H9 (cell line): ENCODE measurements at regions not wholly inside any gene's neighbourhood (a gene's known extent, or its start where the extent isn't known, plus 50 kb on each side); places are given as distances from the start of the nearest gene placed in this dataset.

Experiments
- DNase-seq: peaks from one replicate; pipeline ENCODE4 v3.0.0-alpha.2; 2017
- H2AFZ ChIP-seq: one replicate; pipeline ENCODE4 v1.6.1; 2013; ENCODE audit warnings: mild to moderate bottlenecking, low read length, control low read depth, moderate library complexity
- H2AK5ac ChIP-seq: 2 replicates; pipeline ENCODE4 v1.6.1; 2013; ENCODE audit warnings: low read length, control low read depth, mixed read lengths; ENCODE audit not compliant: insufficient read length
- H2BK120ac ChIP-seq: one replicate; pipeline ENCODE4 v1.6.1; 2013; ENCODE audit warnings: low read depth, mild to moderate bottlenecking, low read length, control low read depth, inconsistent platforms; ENCODE audit not compliant: poor library complexity, severe bottlenecking
- H2BK12ac ChIP-seq: 2 replicates; pipeline ENCODE4 v1.6.1; 2013; ENCODE audit warnings: low read length, control low read depth, mixed read lengths, low read depth; ENCODE audit not compliant: insufficient read length
- H2BK15ac ChIP-seq: 2 replicates; pipeline ENCODE4 v1.6.1; 2013; ENCODE audit warnings: low read depth, low read length, control low read depth
- H2BK20ac ChIP-seq: one replicate; pipeline ENCODE4 v1.6.1; 2013; ENCODE audit warnings: low read depth, mild to moderate bottlenecking, low read length, control low read depth, inconsistent platforms; ENCODE audit not compliant: poor library complexity, severe bottlenecking
- H2BK5ac ChIP-seq: 2 replicates; pipeline ENCODE4 v1.6.1; 2013; ENCODE audit warnings: low read length, control low read depth, mixed read lengths; ENCODE audit not compliant: insufficient read length
- H3K14ac ChIP-seq: 2 replicates; pipeline ENCODE4 v1.6.1; 2013; ENCODE audit warnings: low read length, control low read depth; ENCODE audit not compliant: insufficient read depth
- H3K18ac ChIP-seq: 2 replicates; pipeline ENCODE4 v1.6.1; 2013; ENCODE audit warnings: low read depth, mild to moderate bottlenecking, mixed read lengths, low read length, control low read depth; ENCODE audit not compliant: insufficient read length
- H3K23ac ChIP-seq: 2 replicates; pipeline ENCODE4 v1.6.1; 2013; ENCODE audit warnings: low read length, control low read depth, mixed read lengths, low read depth; ENCODE audit not compliant: insufficient read length
- H3K23me2 ChIP-seq: 2 replicates; pipeline ENCODE4 v1.6.1; 2013; ENCODE audit warnings: low read depth, mild to moderate bottlenecking, mixed read lengths, low read length, control low read depth; ENCODE audit not compliant: insufficient read length, poor library complexity, severe bottlenecking
- H3K27ac ChIP-seq: 2 replicates; pipeline ENCODE4 v1.5.1; 2013; ENCODE audit warnings: low read length, control low read depth, mixed read lengths, low read depth; ENCODE audit not compliant: insufficient read length
- H3K27me3 ChIP-seq: 2 replicates; pipeline ENCODE4 v1.6.1; 2013; ENCODE audit warnings: low read length, control low read depth, inconsistent platforms; ENCODE audit not compliant: insufficient read depth
- H3K4ac ChIP-seq: 2 replicates; pipeline ENCODE4 v1.6.1; 2013; ENCODE audit warnings: low read depth, mild to moderate bottlenecking, control low read depth, inconsistent platforms, low read length, moderate library complexity
- H3K4me1 ChIP-seq: 2 replicates; pipeline ENCODE4 v1.6.1; 2013; ENCODE audit warnings: low read length, control low read depth, inconsistent platforms; ENCODE audit not compliant: insufficient read depth
- H3K4me2 ChIP-seq: 2 replicates; pipeline ENCODE4 v1.6.1; 2013; ENCODE audit warnings: low read length, control low read depth, mixed read lengths; ENCODE audit not compliant: insufficient read length, insufficient read depth
- H3K56ac ChIP-seq: 2 replicates; pipeline ENCODE4 v1.6.1; 2013; ENCODE audit warnings: low read depth, mild to moderate bottlenecking, mixed read lengths, low read length, control low read depth; ENCODE audit not compliant: insufficient read length
- H3K79me1 ChIP-seq: 2 replicates; pipeline ENCODE4 v1.6.1; 2013; ENCODE audit warnings: low read depth, mild to moderate bottlenecking, moderate library complexity, low read length, control low read depth, inconsistent platforms; ENCODE audit not compliant: insufficient read depth, poor library complexity, severe bottlenecking
- H3K79me2 ChIP-seq: 2 replicates; pipeline ENCODE4 v1.6.1; 2013; ENCODE audit warnings: low read length, control low read depth, inconsistent platforms; ENCODE audit not compliant: insufficient read depth
- H3K9ac ChIP-seq: 2 replicates; pipeline ENCODE4 v1.6.1; 2013; ENCODE audit warnings: low read length, control low read depth, mixed read lengths; ENCODE audit not compliant: insufficient read length; ENCODE audit errors: extremely low read depth
- H3K9me3 ChIP-seq: one replicate; pipeline ENCODE4 v1.6.1; 2013; ENCODE audit warnings: low read depth, low read length, inconsistent platforms; ENCODE audit not compliant: control insufficient read depth
- H3T11ph ChIP-seq: one replicate; pipeline ENCODE4 v1.6.1; 2013; ENCODE audit warnings: mild to moderate bottlenecking, low read length, control low read depth, inconsistent platforms
- H4K20me1 ChIP-seq: one replicate; pipeline ENCODE4 v1.6.1; 2013; ENCODE audit not compliant: control insufficient read depth, insufficient read length, insufficient read depth
- H4K5ac ChIP-seq: 2 replicates; pipeline ENCODE4 v1.6.1; 2013; ENCODE audit warnings: low read depth, mild to moderate bottlenecking, mixed read lengths, low read length, control low read depth; ENCODE audit not compliant: insufficient read length
- H4K8ac ChIP-seq: replicated peaks from 2 replicates; pipeline ENCODE4 v1.6.1; 2013; ENCODE audit warnings: low read length, control low read depth, mixed read lengths, low read depth; ENCODE audit not compliant: insufficient read length
- H4K91ac ChIP-seq: 2 replicates; pipeline ENCODE4 v1.6.1; 2013; ENCODE audit warnings: low read depth, mild to moderate bottlenecking, moderate library complexity, mixed read lengths, low read length, control low read depth; ENCODE audit not compliant: insufficient read length
- H3K27ac Mint-ChIP-seq, 3 experiments: 2 replicates in 2 of 3; 3 replicates in 1 of 3; pipeline ENCODE4 v1.8.0; 2020 to 2021; ENCODE audit warnings: mixed read lengths in 3 of 3, mild to moderate bottlenecking in 1 of 3, moderate library complexity in 1 of 3
- H3K27me3 Mint-ChIP-seq: 2 replicates; pipeline ENCODE4 v1.8.0; 2021; ENCODE audit warnings: low read depth, mild to moderate bottlenecking, moderate library complexity, mixed read lengths
- H3K36me3 Mint-ChIP-seq, 3 experiments: 2 replicates in 2 of 3; 3 replicates in 1 of 3; pipeline ENCODE4 v1.8.0; 2020 to 2021; ENCODE audit warnings: low read depth in 3 of 3, mixed read lengths in 3 of 3; ENCODE audit not compliant: insufficient read depth in 1 of 3
- H3K4me1 Mint-ChIP-seq, 2 experiments: 2 replicates each; pipeline ENCODE4 v1.8.0; 2020; ENCODE audit warnings: mixed read lengths in 2 of 2
- H3K4me3 Mint-ChIP-seq, 2 experiments: 2 replicates in 1 of 2; 3 replicates in 1 of 2; pipeline ENCODE4 v1.8.0; 2020 to 2021; ENCODE audit warnings: mild to moderate bottlenecking in 2 of 2, mixed read lengths in 2 of 2, moderate library complexity in 1 of 2
- H3K9me3 Mint-ChIP-seq, 2 experiments: 2 replicates in 1 of 2; 3 replicates in 1 of 2; pipeline ENCODE4 v1.8.0; 2020; ENCODE audit warnings: mild to moderate bottlenecking in 2 of 2, mixed read lengths in 2 of 2, moderate library complexity in 1 of 2
- WGBS: extraction: QIAGEN DNeasy Blood & Tissue Kit; methylation state at CpG from one replicate; pipeline ENCODE4 v1.1.7; 2013; ENCODE audit warnings: missing lambda C conversion rate, low lambda C conversion rate, mixed read lengths; ENCODE audit not compliant: insufficient read length; ENCODE audit errors: extremely low coverage; 5-methylcytosine and 5-hydroxymethylcytosine counted together
- TF ChIP-seq, protein P1 (sequence below): fragments of 200-600 bp; sonication (generic); conservative IDR thresholded peaks from 3 replicates; pipeline ENCODE4 v1.8.0; 2021; ENCODE audit warnings: antibody characterized with exemption, mild to moderate bottlenecking

DNA sequence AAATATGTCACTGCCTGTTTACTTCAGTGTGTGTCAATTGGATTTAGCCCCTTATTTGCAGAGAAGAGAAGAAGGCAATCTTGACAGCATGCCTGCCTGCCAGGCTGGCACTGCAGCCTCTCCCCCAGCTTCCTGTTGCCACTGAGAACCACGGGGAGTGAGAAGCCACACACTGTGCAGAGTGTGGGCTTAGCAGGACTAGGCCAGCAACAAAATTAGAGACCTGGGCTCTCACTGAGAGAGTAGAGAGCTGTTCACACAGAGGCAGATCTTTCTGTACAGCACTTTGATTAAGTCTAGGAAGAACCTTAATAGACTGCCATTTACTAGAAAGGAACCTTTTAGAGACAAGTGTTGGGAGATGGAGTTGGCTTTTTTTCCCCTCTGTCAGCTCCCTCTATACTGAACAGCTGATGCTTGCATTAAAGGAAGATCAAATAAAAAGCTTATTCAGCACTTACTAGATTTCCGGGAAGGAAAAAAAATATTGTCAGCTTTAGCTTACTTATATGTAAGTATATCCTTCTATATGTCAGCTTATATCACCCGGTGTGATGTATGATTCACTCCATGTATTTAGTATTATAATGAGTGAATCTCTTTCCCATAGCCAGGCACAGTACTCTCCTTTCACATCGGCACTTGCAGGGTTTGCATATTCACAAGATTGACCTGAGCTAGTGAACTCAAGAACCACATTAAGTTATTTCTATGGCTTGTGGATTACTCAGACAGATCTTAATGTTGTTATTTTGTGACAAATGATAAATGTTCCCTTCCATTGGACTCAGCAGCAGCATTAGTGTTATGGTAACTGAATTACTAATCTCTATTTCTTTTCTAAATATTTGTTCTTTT lies 851.0 kb upstream of the EPHA7 start:
- no peaks in the 10 kb centered on the region for H4K20me1 ChIP-seq
- no peak overlapping the region for H4K91ac ChIP-seq
- no peak overlapping the region for H3K23ac ChIP-seq
- no peaks in the 10 kb centered on the region for H3K27me3 ChIP-seq
- H3K36me3 Mint-ChIP-seq: no peaks in the 10 kb centered on the region; a peak in 1 of 7 replicates
- H2BK20ac ChIP-seq: no peak overlapping the region
- H2BK5ac ChIP-seq: no peak overlapping the region
- H3K79me2 ChIP-seq: no peaks in the 10 kb centered on the region
- TF ChIP-seq, protein P1, sequence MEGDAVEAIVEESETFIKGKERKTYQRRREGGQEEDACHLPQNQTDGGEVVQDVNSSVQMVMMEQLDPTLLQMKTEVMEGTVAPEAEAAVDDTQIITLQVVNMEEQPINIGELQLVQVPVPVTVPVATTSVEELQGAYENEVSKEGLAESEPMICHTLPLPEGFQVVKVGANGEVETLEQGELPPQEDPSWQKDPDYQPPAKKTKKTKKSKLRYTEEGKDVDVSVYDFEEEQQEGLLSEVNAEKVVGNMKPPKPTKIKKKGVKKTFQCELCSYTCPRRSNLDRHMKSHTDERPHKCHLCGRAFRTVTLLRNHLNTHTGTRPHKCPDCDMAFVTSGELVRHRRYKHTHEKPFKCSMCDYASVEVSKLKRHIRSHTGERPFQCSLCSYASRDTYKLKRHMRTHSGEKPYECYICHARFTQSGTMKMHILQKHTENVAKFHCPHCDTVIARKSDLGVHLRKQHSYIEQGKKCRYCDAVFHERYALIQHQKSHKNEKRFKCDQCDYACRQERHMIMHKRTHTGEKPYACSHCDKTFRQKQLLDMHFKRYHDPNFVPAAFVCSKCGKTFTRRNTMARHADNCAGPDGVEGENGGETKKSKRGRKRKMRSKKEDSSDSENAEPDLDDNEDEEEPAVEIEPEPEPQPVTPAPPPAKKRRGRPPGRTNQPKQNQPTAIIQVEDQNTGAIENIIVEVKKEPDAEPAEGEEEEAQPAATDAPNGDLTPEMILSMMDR: no peak
- no peak overlapping the region for H3K27ac ChIP-seq
- H3K79me1 ChIP-seq: no peaks in the 10 kb centered on the region
- no peak overlapping the region for H3K56ac ChIP-seq
- no peak for DNase-seq
- H3K27ac Mint-ChIP-seq: no peak overlapping the region; a peak in 1 of 7 replicates
- H3K9me3 Mint-ChIP-seq: peaks cover 0 to 3% of the 10 kb centered on the region in 2 experiments; a peak in 2 of 5 replicates
- H3K4me1 ChIP-seq: no peaks in the 10 kb centered on the region
- no peak overlapping the region for H3K4ac ChIP-seq
- H2BK12ac ChIP-seq: no peak overlapping the region
- no CpG with 5 or more reads among the region's 4 CpGs for WGBS
- H3K9ac ChIP-seq: no peak overlapping the region
- H3K23me2 ChIP-seq: no peaks in the 10 kb centered on the region
- no peak overlapping the region for H3T11ph ChIP-seq
- H3K27me3 Mint-ChIP-seq: no peaks in the 10 kb centered on the region
- H3K9me3 ChIP-seq: no peaks in the 10 kb centered on the region
- H3K4me3 Mint-ChIP-seq: no peak overlapping the region
- no peak overlapping the region for H2BK15ac ChIP-seq
- H3K4me1 Mint-ChIP-seq: peaks cover 13 to 14% of the 10 kb centered on the region in 2 experiments
- H2AK5ac ChIP-seq: no peak overlapping the region
- H2AFZ ChIP-seq: no peak overlapping the region
- H4K5ac ChIP-seq: no peak overlapping the region
- H2BK120ac ChIP-seq: no peak overlapping the region
- H3K14ac ChIP-seq: no peak overlapping the region
- no peak overlapping the region for H3K4me2 ChIP-seq
- H3K18ac ChIP-seq: no peak overlapping the region
- no peak overlapping the region for H4K8ac ChIP-seq
